Fibroblast of lung (primary cell): ENCODE measurements at regions not wholly inside any gene's neighbourhood (a gene's known extent, or its start where the extent isn't known, plus 50 kb on each side); places are given as distances from the start of the nearest gene placed in this dataset.

Experiments used
- CTCF ChIP-seq, 2 donors: IDR thresholded peaks in 1 of 2; conservative IDR thresholded peaks in 1 of 2; 1 replicate in 1 of 2; 2 replicates in 1 of 2; pipeline ENCODE4 v1.5.1; 2011 to 2012; ENCODE audit warnings: low read length in 2 of 2, control low read depth in 1 of 2, inconsistent platforms in 1 of 2, low read depth in 1 of 2, mild to moderate bottlenecking in 1 of 2
- EZH2 ChIP-seq: IDR thresholded peaks from 2 replicates; pipeline ENCODE4 v1.5.1; 2012; ENCODE audit warnings: low read length, control low read depth, mild to moderate bottlenecking; ENCODE audit errors: missing control alignments

GRCh38 chr2:74763962-74764428 lies 69.9 kb upstream of the HK2 start:
- no peak for TF ChIP-seq CTCF (conservative IDR thresholded peaks at IDR 0.05 in 1 of 2, IDR thresholded peaks at IDR 0.05 in 1 of 2; ENCODE audit: low read depth in 1 of 2, low read length in 2 of 2)
- no peak for TF ChIP-seq EZH2
